ENCODE measurements at regions not wholly inside any gene's neighbourhood (a gene's known extent, or its start where the extent isn't known, plus 50 kb on each side); places are given as distances from the start of the nearest gene placed in this dataset.
"Not testable (repeated sequence)": the region's sequence is repeated elsewhere in the genome, so short reads cannot be mapped to it uniquely, and the experiment has no call there.

GRCh38 chr18:56487801-56488200 lies 150.6 kb downstream of the TXNL1 start:
- DNase-seq, result no peak

DNA sequence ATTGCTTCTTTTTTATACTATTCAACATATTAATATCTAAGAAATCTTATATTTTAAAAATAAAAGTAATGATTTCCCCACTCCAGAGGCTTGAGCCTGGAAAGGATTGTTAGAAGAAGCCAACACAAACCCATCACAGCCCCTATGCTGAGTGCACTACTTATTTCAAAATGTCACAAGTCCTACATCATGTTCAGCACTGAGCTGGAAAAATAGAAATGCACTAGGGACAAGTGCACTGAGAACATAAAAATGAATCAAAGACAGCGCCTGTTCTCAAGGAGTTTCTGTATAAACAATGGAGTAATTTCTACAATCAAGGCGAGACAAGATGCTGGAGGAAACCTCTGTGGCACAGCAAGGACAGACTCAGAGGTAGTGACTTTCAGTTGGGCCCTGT lies 155.0 kb downstream of the TXNL1 start:
- DNase-seq, result no peak

DNA sequence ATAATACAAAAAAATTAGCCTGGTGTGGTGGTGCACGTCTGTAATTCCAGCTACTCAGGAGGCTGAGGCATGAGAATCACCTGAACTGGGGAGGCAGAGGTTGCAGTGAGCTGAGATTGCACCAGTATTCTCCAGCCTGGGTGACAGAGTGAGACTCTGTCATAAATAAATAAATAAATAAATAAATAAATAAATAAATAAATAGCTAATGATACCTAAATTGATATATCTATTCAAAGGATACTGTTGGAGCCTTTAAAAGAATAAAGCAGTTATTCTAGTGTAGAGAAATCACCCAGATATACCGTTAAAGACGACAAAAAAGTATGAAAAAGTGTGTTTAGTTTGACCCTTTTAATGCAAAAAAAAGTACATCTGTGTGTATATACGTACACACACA lies 155.6 kb downstream of the TXNL1 start:
- not testable (repeated sequence) for DNase-seq

- DNase-seq, result no peak
Observed at GRCh38 chr18:56481751-56482150, 156.6 kb downstream of the TXNL1 start.

GRCh38 chr18:56479841-56480240 lies 158.6 kb downstream of the TXNL1 start:
- no peak for DNase-seq

GRCh38 chr18:56475250-56475649 lies 163.1 kb downstream of the TXNL1 start:
- DNase-seq, result no peak

GRCh38 chr18:56473400-56474024 lies 164.9 kb downstream of the TXNL1 start:
- DNase-seq, result no peak

GRCh38 chr18:56470406-56471351 lies 167.7 kb downstream of the TXNL1 start:
- DNase-seq, result no peak

DNA sequence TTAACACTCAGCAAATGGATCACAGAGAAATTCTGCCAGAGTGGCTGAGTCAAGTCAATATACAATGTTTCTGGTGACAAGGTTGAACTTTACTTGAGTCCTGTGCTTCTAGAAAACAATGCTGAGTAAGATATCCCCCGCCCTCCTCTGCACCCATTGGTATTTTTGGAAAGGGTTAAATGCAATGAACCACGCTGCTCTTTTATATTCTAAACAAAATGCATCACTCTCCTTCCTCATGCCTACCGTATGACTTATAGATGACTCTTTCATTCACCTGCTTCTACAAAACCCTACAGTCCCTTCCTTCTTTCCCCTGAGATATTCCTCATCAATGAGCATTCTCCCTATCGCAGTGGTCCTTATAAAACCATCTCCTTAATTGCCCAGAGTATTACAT lies 168.8 kb downstream of the TXNL1 start:
- DNase-seq, result no peak

- DNase-seq, result peak; percentile 0
Observed at GRCh38 chr18:56468396-56468795, 170.0 kb downstream of the TXNL1 start.

DNA sequence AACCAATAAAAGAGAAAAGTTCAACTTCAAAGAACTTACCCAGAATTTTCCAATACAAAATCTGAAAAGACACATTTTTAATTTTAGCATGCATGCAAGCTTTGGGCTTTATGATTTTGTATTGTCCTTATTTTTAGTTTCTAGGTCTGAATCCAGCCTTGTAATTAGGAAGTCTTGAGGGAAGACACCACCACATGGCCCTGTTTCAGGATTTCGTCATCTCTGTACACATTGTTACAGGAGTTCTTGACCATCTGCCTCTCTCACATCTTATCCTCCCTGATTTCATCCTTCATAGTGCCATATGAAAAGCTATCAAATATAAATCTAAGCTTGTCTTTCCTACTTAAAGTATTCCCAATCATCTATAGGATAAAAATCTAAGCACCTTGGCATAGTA lies 176.1 kb downstream of the TXNL1 start:
- no peak for DNase-seq

- DNase-seq, result no peak
Observed at GRCh38 chr18:56461151-56461550, 177.2 kb downstream of the TXNL1 start.

- DNase-seq, result no peak
Observed at GRCh38 chr18:56460581-56460980, 177.8 kb downstream of the TXNL1 start.

DNA sequence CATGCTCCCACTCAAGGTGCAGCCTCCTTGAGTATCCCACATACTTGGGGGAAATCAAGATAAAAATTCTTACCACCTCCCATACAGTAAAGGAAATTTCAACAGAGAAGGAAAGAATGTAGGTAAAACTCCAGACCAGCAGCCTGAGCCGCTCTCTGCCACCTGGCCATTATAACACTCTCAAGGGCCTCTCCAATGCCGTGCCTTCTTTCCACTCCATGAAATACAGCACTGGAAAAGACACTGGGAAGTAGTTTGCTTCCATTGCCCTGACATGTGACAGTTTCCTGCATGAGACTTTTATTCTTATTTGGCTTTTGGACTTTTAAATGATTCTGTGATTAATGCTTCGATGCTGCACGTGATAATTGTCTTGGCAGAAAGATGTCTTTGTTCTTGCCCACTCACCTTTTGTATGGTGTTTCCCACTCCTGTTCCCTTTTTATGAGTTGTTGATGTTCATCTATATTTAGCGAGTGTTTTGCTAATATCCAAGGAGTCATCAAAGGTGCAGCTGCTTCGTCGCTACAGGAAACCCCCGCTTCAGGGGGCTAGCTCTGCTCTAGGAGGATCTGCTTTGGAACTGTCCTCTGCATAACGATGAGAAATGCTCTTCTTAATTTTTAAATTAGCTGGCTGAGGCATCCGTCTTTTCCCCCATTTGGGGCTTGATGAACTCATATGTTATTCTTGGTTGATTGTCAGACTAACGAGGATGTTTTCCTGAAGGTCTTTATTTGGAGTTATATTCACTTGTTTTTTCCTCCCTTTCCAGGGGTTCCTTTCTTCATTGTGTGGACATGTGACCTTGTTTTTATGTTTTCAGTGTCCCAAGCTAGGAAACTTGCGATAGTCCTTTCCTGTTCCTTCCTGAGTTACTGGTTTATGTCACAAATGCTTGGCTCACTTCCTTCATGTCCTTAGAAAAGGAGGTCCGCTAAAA lies 179.4 kb downstream of the TXNL1 start:
- DNase-seq, result no peak

GRCh38 chr18:56455874-56456273 lies 182.5 kb downstream of the TXNL1 start:
- DNase-seq, result no peak

GRCh38 chr18:56455141-56455540 lies 183.3 kb downstream of the TXNL1 start:
- DNase-seq, result no peak

- no peak for DNase-seq
Observed at GRCh38 chr18:56453631-56454030, 184.8 kb downstream of the TXNL1 start.

- no peak for DNase-seq
Observed at GRCh38 chr18:56451188-56451587, 187.2 kb downstream of the TXNL1 start.

DNA sequence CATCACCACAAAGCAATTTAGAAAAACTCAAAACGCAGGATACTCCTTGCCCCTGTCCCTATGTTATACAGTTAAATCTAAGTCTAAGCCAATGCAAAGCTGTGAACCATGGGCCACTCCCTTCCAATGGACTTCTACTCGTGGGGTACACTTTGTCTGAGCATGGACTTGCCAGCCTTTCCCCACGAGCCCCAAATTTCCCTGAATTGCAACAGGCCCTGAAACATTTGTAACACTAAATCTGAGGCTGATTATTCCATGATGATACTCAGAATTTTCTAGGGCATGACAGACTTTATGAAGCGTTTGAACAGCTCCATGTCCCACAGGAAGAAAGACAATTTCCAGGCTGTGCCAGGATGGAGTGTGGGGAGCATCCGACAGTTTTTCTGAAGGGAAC lies 189.6 kb downstream of the TXNL1 start:
- no peak for DNase-seq

DNA sequence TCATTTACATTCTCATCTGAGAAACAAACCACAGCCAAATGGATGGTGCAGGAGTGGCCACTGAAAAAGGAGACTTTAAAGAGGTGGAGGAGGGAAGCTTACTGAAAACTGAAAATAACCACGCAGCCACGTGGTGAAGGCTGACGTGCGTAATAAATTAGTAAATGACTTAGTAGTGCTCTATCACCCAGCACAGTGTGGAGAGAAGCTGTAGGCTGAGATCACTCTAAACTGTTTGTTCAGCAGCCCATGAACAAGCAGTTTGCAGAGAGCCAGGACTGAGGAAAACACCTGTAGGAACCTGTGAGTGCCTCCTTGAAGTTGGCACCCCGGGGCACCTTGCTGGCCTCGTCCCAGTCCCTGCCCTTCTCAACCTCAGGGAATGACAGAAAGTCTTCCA lies 193.0 kb downstream of the TXNL1 start:
- DNase-seq, result no peak

DNA sequence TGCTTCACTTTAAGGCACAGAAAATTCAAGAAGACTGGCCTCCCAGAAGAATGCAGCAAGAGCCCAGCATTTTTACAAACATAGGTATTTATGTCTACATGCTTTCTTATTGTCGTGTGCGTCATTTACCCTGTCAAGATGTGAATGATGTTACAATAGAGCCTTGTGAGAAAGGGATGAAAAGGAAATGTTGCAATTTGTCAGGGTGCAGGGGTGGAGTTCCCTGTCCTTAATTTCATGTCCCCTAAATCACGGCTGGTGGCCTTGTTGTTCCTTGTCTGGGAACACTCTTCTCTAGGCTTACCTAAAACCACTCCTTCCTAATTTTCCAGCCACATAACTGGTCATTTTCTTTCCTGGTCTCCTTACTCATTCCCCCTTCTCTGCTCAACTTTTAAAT lies 194.2 kb downstream of the TXNL1 start:
- no peak for DNase-seq

DNA sequence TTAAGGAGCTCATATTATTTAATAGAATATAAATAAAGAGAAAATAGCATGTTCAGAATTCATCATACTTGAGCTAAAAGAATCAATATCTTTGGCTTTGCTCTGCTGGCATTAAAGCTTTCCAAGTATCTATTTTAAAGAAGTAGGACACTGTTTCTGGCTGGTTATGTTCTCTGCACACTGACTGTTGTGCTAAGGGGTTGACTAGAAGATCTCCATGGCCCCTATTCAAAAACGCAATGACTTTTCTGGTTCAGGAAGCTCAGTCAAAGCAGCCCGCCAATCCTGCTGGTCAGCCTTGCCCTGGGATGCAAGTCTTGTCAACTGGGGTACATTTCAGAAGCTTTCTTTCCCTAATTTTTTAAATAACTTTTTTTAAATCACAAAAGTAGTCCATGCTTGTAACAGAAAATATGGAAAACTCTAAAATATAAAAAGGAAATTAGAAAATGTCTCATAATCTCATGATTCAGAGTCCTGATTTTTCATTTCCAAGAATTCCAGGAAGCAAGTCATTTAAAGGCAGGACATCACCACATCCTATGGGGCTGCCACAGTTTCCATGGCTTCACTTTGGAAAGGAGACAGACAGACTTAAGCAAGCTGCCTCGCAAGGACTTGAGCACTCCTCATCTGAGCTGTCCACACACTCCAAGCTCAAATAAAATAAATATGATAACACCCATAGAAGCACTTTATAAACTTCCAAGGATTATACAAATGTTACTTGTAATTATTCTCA lies 195.1 kb downstream of the TXNL1 start:
- peak; percentile 4 for DNase-seq

Measured in midbrain (tissue), 1 donor.